ENCODE measurements at regions not wholly inside any gene's neighbourhood (a gene's known extent, or its start where the extent isn't known, plus 50 kb on each side); places are given as distances from the start of the nearest gene placed in this dataset.
"Not testable (repeated sequence)": the region's sequence is repeated elsewhere in the genome, so short reads cannot be mapped to it uniquely, and the experiment has no call there.

DNA sequence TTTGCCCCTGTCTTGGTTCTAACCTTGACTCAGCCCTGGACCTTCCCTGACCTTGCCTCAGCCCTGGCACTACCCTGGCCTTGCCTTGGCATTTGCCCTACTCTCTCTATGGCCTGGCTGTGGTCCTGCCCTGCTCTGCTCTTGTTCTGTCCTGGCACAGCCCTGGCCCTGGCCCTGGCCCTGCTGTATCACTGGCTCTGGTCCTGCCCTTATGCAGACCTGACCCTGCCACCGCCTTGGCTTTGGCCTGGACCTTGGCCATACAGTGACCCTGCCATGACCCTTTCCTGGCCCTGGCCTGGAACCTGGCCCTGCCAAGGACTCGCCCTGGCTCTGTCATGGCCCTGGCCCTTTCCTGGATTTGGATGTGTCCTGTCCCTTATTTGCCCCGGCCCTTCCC, 4892.7 kb upstream of the OR11H1 start:
- not testable (repeated sequence) for H3K23me2 ChIP-seq (ENCODE audit: insufficient read length, low read depth, low read length, poor library complexity, severe bottlenecking); H4K8ac ChIP-seq (replicated peaks; ENCODE audit: insufficient read length, low read depth, low read length); H3K27me3 Mint-ChIP-seq (ENCODE audit: low read depth); H2BK15ac ChIP-seq (ENCODE audit: low read depth, low read length); H3K4me1 ChIP-seq (ENCODE audit: insufficient read depth, low read length); H3K14ac ChIP-seq (ENCODE audit: insufficient read depth, low read length); DNase-seq; H3K4me3 Mint-ChIP-seq; H3T11ph ChIP-seq (ENCODE audit: low read length); H3K4ac ChIP-seq (ENCODE audit: low read depth, low read length); H4K20me1 ChIP-seq (ENCODE audit: control insufficient read depth, insufficient read depth, insufficient read length); H3K9me3 Mint-ChIP-seq; H3K23ac ChIP-seq (ENCODE audit: insufficient read length, low read depth, low read length); H2BK5ac ChIP-seq (ENCODE audit: insufficient read length, low read length); H3K27me3 ChIP-seq (ENCODE audit: insufficient read depth, low read length); H4K91ac ChIP-seq (ENCODE audit: insufficient read length, low read depth, low read length); H2AK5ac ChIP-seq (ENCODE audit: insufficient read length, low read length); H3K9me3 ChIP-seq (ENCODE audit: control insufficient read depth, low read depth, low read length); H4K5ac ChIP-seq (ENCODE audit: insufficient read length, low read depth, low read length); H2BK20ac ChIP-seq (ENCODE audit: low read depth, low read length, poor library complexity, severe bottlenecking); H3K4me2 ChIP-seq (ENCODE audit: insufficient read depth, insufficient read length, low read length); H3K36me3 Mint-ChIP-seq (ENCODE audit: insufficient read depth in 1 of 3, low read depth in 3 of 3); H3K79me2 ChIP-seq (ENCODE audit: insufficient read depth, low read length); H3K4me1 Mint-ChIP-seq; H2AFZ ChIP-seq (ENCODE audit: low read length); H3K9ac ChIP-seq (ENCODE audit: extremely low read depth, insufficient read length, low read length); H3K18ac ChIP-seq (ENCODE audit: insufficient read length, low read depth, low read length); H3K56ac ChIP-seq (ENCODE audit: insufficient read length, low read depth, low read length); H3K27ac ChIP-seq (ENCODE audit: insufficient read length, low read depth, low read length); H3K27ac Mint-ChIP-seq; H2BK120ac ChIP-seq (ENCODE audit: low read depth, low read length, poor library complexity, severe bottlenecking); H2BK12ac ChIP-seq (ENCODE audit: insufficient read length, low read depth, low read length); H3K79me1 ChIP-seq (ENCODE audit: insufficient read depth, low read depth, low read length, poor library complexity, severe bottlenecking)
- WGBS (ENCODE audit: extremely low coverage, insufficient read length, low lambda C conversion rate), result no CpG with 5 or more reads among the region's 3 CpGs

DNA sequence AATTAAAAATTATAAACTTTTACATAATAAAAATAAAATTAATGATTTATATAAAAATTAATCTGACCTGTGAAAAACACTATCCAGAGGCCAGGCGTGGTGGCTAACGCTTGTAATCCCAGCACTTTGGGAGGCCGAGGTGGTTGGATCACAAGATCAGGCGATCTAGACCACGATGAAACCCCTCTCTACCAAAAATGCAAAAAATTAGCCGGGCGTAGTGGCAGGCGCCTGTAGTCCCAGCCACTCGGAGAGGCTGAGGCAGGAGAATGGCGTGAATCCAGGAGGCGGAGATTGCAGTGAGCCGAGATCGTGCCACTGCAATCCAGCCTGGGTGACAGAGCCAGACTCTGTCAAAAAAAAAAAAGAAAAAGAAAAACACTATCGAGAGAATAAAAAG, 4865.2 kb upstream of the OR11H1 start:
- WGBS (ENCODE audit: extremely low coverage, insufficient read length, low lambda C conversion rate), result no CpG with 5 or more reads among the region's 14 CpGs
- H3K4me1 Mint-ChIP-seq; H4K8ac ChIP-seq (replicated peaks; ENCODE audit: insufficient read length, low read depth, low read length); H2BK15ac ChIP-seq (ENCODE audit: low read depth, low read length); H2BK5ac ChIP-seq (ENCODE audit: insufficient read length, low read length); H3K27me3 ChIP-seq (ENCODE audit: insufficient read depth, low read length); H4K91ac ChIP-seq (ENCODE audit: insufficient read length, low read depth, low read length); H3K9me3 Mint-ChIP-seq; H2AK5ac ChIP-seq (ENCODE audit: insufficient read length, low read length); H3T11ph ChIP-seq (ENCODE audit: low read length); H3K27ac ChIP-seq (ENCODE audit: insufficient read length, low read depth, low read length); H2BK12ac ChIP-seq (ENCODE audit: insufficient read length, low read depth, low read length); H3K79me1 ChIP-seq (ENCODE audit: insufficient read depth, low read depth, low read length, poor library complexity, severe bottlenecking); H3K9ac ChIP-seq (ENCODE audit: extremely low read depth, insufficient read length, low read length); H3K27ac Mint-ChIP-seq; H2AFZ ChIP-seq (ENCODE audit: low read length); H3K14ac ChIP-seq (ENCODE audit: insufficient read depth, low read length); H2BK120ac ChIP-seq (ENCODE audit: low read depth, low read length, poor library complexity, severe bottlenecking); H4K20me1 ChIP-seq (ENCODE audit: control insufficient read depth, insufficient read depth, insufficient read length); H3K4me2 ChIP-seq (ENCODE audit: insufficient read depth, insufficient read length, low read length); H4K5ac ChIP-seq (ENCODE audit: insufficient read length, low read depth, low read length); H3K4ac ChIP-seq (ENCODE audit: low read depth, low read length); H3K79me2 ChIP-seq (ENCODE audit: insufficient read depth, low read length); H3K23me2 ChIP-seq (ENCODE audit: insufficient read length, low read depth, low read length, poor library complexity, severe bottlenecking); H3K4me3 Mint-ChIP-seq; H3K56ac ChIP-seq (ENCODE audit: insufficient read length, low read depth, low read length); DNase-seq; H3K9me3 ChIP-seq (ENCODE audit: control insufficient read depth, low read depth, low read length); H3K4me1 ChIP-seq (ENCODE audit: insufficient read depth, low read length); H3K23ac ChIP-seq (ENCODE audit: insufficient read length, low read depth, low read length); H3K27me3 Mint-ChIP-seq (ENCODE audit: low read depth); H3K36me3 Mint-ChIP-seq (ENCODE audit: insufficient read depth in 1 of 3, low read depth in 3 of 3); H3K18ac ChIP-seq (ENCODE audit: insufficient read length, low read depth, low read length); H2BK20ac ChIP-seq (ENCODE audit: low read depth, low read length, poor library complexity, severe bottlenecking): not testable (repeated sequence)

DNA sequence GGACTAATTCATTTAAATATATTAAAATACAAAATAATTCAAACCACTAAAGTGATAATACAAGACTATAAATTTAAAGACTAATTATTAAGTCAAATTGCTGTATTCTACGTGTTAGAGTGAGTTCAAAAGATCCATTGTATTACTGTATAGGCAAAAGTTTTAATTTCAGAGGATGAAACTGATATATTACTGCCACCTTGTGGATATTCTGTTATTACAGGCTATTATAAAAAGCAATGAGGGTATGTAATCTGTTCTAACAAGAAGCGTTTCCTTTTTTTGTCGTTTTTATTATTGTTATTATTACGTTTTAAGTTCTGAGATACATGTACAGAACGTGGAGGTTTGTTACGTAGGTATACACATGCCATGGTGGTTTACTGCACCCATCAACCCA, 4854.9 kb upstream of the OR11H1 start:
- H4K5ac ChIP-seq (ENCODE audit: insufficient read length, low read depth, low read length), result not testable (repeated sequence)

More for the DNA sequence above, 4854.9 kb upstream of the OR11H1 start:
- not testable (repeated sequence) for H3K4me3 Mint-ChIP-seq; H3K23me2 ChIP-seq (ENCODE audit: insufficient read length, low read depth, low read length, poor library complexity, severe bottlenecking); H2BK120ac ChIP-seq (ENCODE audit: low read depth, low read length, poor library complexity, severe bottlenecking); H3T11ph ChIP-seq (ENCODE audit: low read length); H2BK15ac ChIP-seq (ENCODE audit: low read depth, low read length); H3K18ac ChIP-seq (ENCODE audit: insufficient read length, low read depth, low read length); H3K79me2 ChIP-seq (ENCODE audit: insufficient read depth, low read length); H3K23ac ChIP-seq (ENCODE audit: insufficient read length, low read depth, low read length); H3K27ac ChIP-seq (ENCODE audit: insufficient read length, low read depth, low read length); H3K14ac ChIP-seq (ENCODE audit: insufficient read depth, low read length); H3K36me3 Mint-ChIP-seq (ENCODE audit: insufficient read depth in 1 of 3, low read depth in 3 of 3); H2AK5ac ChIP-seq (ENCODE audit: insufficient read length, low read length); H3K27ac Mint-ChIP-seq; H3K4me1 ChIP-seq (ENCODE audit: insufficient read depth, low read length); H2BK12ac ChIP-seq (ENCODE audit: insufficient read length, low read depth, low read length); H3K4ac ChIP-seq (ENCODE audit: low read depth, low read length); H2BK5ac ChIP-seq (ENCODE audit: insufficient read length, low read length); H2AFZ ChIP-seq (ENCODE audit: low read length); H2BK20ac ChIP-seq (ENCODE audit: low read depth, low read length, poor library complexity, severe bottlenecking); H4K91ac ChIP-seq (ENCODE audit: insufficient read length, low read depth, low read length); H3K9me3 ChIP-seq (ENCODE audit: control insufficient read depth, low read depth, low read length); H3K4me2 ChIP-seq (ENCODE audit: insufficient read depth, insufficient read length, low read length); H4K8ac ChIP-seq (replicated peaks; ENCODE audit: insufficient read length, low read depth, low read length); H3K4me1 Mint-ChIP-seq; H3K9me3 Mint-ChIP-seq; H4K20me1 ChIP-seq (ENCODE audit: control insufficient read depth, insufficient read depth, insufficient read length); H3K9ac ChIP-seq (ENCODE audit: extremely low read depth, insufficient read length, low read length); H3K27me3 ChIP-seq (ENCODE audit: insufficient read depth, low read length); H3K56ac ChIP-seq (ENCODE audit: insufficient read length, low read depth, low read length); H3K79me1 ChIP-seq (ENCODE audit: insufficient read depth, low read depth, low read length, poor library complexity, severe bottlenecking); DNase-seq; H3K27me3 Mint-ChIP-seq (ENCODE audit: low read depth)
- no CpG with 5 or more reads among the region's 6 CpGs for WGBS (ENCODE audit: extremely low coverage, insufficient read length, low lambda C conversion rate)
